ENCODE measurements at regions not wholly inside any gene's neighbourhood (a gene's known extent, or its start where the extent isn't known, plus 50 kb on each side); places are given as distances from the start of the nearest gene placed in this dataset.

DNA sequence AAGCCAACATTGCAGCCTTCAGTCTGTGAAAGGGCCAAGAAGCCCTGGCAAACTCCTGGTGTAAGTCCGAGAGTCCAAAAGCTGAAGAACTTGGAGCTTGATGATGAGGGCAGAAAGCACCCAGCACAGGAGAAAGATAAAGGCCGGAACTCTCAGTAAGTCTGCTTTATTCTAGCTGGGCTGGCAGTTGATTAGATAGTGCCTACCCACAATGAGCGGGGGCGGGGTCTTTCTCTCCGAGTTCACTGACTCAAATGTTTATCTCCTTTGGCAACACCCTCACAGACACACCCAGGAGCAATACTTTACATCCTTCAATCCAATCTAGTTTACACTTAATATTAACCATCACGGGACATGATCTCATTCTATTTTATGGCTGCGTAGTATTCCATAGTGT lies 1317.1 kb downstream of the SLITRK1 start:
- no peaks in the 10 kb centered on the region for H3K9me3 ChIP-seq
- TF ChIP-seq CTCF (IDR thresholded peaks at IDR 0.05) = no peak
- TF ChIP-seq POLR2A (IDR thresholded peaks at IDR 0.05) = no peak
- H3K36me3 ChIP-seq = no peaks in the 10 kb centered on the region
- no peak for DNase-seq
- H3K27ac ChIP-seq = no peak overlapping the region
- no peaks in the 10 kb centered on the region for H3K27me3 ChIP-seq
- intact Hi-C loops (cut with DNase I) = no loop called here
- H3K4me1 ChIP-seq = no peaks in the 10 kb centered on the region
- 92% methylated on average over 7 of the region's 7 CpGs for WGBS, 2 donors
- no peak overlapping the region for H3K4me3 ChIP-seq (replicated peaks in 1 of 3)

DNA sequence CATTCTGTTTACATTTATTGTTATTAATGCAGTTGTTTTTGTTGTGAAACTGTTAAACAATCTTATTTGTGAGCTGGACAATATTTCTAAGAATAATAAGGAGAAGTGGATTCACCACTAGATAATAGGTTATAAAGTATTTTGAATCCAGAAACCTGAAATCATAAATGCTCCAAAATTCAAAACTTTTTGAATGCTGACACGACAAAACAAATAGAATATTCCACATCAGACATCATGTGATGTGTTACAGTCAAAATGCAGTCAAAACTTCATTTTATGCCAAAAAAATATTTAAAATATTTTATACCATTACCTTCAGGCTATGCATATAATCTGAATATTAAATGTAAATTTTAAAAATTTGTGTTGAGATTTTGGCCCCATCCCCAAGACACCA lies 1321.4 kb downstream of the SLITRK1 start:
- 78 to 95% methylated on average over 1 of the region's 1 CpG for WGBS, 2 donors
- H3K4me1 ChIP-seq = no peaks in the 10 kb centered on the region
- no peak overlapping the region for H3K27ac ChIP-seq
- H3K4me3 ChIP-seq (replicated peaks in 1 of 3) = no peak overlapping the region
- no peak for DNase-seq
- no peaks in the 10 kb centered on the region for H3K36me3 ChIP-seq
- no peaks in the 10 kb centered on the region for H3K27me3 ChIP-seq
- TF ChIP-seq POLR2A (IDR thresholded peaks at IDR 0.05) (no peak), CTCF (IDR thresholded peaks at IDR 0.05) (no peak)
- H3K9me3 ChIP-seq = no peaks in the 10 kb centered on the region
- intact Hi-C loops (cut with DNase I) = no loop called here

DNA sequence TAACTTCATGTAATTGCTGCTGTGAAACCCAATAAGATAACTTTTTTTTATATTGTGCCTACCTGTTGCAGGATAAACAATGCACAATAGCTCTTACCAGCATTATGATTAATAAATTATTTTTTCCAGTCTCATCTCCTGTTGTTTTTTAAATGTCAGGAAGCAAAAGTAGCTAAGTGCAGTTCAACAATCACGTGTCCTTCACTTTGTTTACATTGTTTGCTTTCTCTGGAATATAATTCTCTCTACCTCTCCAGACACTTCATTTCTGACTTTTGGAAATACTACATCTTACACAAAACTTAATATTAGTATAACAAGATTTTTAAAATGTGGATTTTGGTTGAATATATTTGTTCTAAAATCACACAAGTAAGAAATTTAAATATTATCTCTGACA lies 1359.4 kb downstream of the SLITRK1 start:
- Histone ChIP-seq H3K4me3 (replicated peaks in 1 of 3) (no peak overlapping the region), H3K9me3 (no peaks in the 10 kb centered on the region), H3K27me3 (no peaks in the 10 kb centered on the region), H3K27ac (no peak overlapping the region), H3K4me1 (no peaks in the 10 kb centered on the region), H3K36me3 (no peaks in the 10 kb centered on the region)
- no peak for DNase-seq
- TF ChIP-seq CTCF (IDR thresholded peaks at IDR 0.05) (no peak), POLR2A (IDR thresholded peaks at IDR 0.05) (no peak)
- intact Hi-C loops (cut with DNase I) = no loop called here
- WGBS, 2 donors = 15 to 19% methylated on average over 1 of the region's 1 CpG

GRCh38 chr13:82506805-82507414 lies 1375.4 kb downstream of the SLITRK1 start:
- Histone ChIP-seq H3K36me3 (no peaks in the 10 kb centered on the region), H3K27me3 (no peaks in the 10 kb centered on the region), H3K9me3 (no peaks in the 10 kb centered on the region), H3K27ac (no peak overlapping the region), H3K4me3 (replicated peaks in 1 of 3) (no peak overlapping the region), H3K4me1 (no peaks in the 10 kb centered on the region)
- intact Hi-C loops (cut with DNase I) = no loop called here
- TF ChIP-seq POLR2A (IDR thresholded peaks at IDR 0.05) = no peak
- no peak for TF ChIP-seq CTCF (IDR thresholded peaks at IDR 0.05)
- DNase-seq = no peak
- WGBS, 2 donors = 74 to 83% methylated on average over 1 of the region's 1 CpG

- H3K4me1 ChIP-seq = no peaks in the 10 kb centered on the region
- DNase-seq = no peak
- no peak for TF ChIP-seq POLR2A (IDR thresholded peaks at IDR 0.05)
- no peak for TF ChIP-seq CTCF (IDR thresholded peaks at IDR 0.05)
- no peak overlapping the region for H3K27ac ChIP-seq
- H3K36me3 ChIP-seq = no peaks in the 10 kb centered on the region
- intact Hi-C loops (cut with DNase I) = no loop called here
- H3K27me3 ChIP-seq = no peaks in the 10 kb centered on the region
- H3K9me3 ChIP-seq = no peaks in the 10 kb centered on the region
- H3K4me3 ChIP-seq (replicated peaks in 1 of 3) = no peak overlapping the region
Measured at GRCh38 chr13:82501834-82502233, 1380.4 kb downstream of the SLITRK1 start.
